ENCODE measurements at regions not wholly inside any gene's neighbourhood (a gene's known extent, or its start where the extent isn't known, plus 50 kb on each side); places are given as distances from the start of the nearest gene placed in this dataset.
"Not testable (repeated sequence)": the region's sequence is repeated elsewhere in the genome, so short reads cannot be mapped to it uniquely, and the experiment has no call there.

GRCh38 chr6:4677011-4677750, 99.0 kb upstream of the CDYL start:
- DNase-seq, result no peak

DNA sequence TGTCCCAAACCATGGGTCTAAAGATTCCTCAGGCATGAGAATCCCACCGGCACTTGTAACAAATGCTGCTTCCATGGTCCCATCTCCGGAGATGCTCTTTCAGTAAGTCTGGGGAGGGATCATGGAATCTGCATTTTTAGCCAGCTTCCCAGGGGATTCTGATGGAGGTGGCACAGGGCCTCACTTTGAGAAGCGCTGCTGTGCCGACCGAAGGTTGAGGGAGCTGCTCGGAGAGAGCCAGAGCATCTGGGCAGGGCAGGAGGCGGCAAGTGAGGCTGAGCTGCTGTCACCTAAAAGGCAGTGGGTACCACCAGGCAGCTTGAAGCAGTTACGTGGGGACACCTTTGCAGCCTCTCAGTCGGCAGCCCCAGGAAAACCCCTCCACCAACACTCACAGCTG, 100.2 kb upstream of the CDYL start:
- DNase-seq, result no peak

- DNase-seq, result no peak
Observed at GRCh38 chr6:4675121-4675520, 101.1 kb upstream of the CDYL start.

DNA sequence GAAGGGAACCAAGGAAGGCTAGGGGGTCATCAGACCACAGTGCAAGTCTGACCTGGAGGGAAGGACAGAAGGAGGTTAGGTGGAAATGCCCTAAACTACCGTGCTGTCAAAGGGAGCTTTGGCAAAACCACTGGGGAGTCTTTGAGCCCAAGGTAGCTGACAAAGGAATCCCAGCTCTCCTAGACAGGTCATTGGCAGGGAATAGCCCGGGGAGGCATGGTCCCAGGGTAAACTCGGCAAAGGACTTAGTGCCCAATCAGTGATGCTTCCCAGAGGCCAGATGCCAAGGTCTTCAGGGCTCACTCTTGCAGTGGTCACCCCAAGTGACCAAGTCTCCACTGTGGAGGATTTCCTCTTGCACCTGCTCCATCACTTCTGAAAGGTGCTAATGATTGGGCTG, 102.3 kb upstream of the CDYL start:
- no peak for DNase-seq

DNA sequence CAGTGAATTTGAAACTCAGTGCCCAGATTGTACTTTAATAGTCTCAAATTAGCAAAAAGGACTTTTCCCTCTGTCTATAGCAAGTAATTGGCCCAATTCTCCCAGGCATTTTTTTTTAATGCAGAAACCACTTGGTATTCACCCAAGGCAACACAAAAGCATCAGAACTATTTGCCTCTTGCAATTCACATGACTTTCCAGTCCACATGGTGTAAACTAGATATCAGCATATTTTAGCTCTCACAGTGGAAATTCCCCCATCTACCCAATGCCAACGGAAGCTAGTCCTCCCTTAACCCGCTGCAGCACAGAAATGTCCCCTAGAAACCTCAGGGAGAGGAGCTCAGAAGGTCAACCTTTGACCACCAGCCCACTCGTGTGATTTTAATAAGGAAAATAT, 103.4 kb upstream of the CDYL start:
- no peak for DNase-seq

GRCh38 chr6:4671587-4672115, 104.6 kb upstream of the CDYL start:
- no peak for DNase-seq

DNA sequence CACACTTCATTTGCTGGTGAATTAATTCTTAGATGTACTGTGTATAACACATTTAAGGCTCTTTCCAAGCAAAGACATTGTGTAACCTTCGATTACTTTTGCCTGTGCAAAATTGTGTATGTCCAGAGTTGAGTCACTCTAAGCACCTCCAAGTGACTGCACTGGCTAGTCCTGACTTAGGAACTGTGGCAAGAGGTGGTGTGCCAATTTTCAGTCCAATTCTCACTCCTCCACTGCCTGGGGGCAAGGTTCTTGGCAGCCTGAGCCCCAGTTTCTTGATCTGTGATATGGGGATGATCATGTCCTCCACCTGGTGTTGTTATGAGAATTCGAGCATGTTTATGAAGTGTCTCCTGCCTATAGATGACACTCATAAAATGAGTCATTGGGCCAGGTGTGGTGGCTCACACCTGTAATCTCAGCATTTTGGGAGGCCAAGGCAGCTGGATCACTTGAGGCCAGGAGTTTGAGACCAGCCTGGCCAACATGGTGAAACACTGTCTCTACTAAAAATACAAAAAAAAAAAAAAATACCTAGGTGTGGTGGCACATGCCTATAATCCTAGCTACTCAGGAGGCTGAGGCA, 105.3 kb upstream of the CDYL start:
- no peak for DNase-seq

- DNase-seq, result no peak
Observed at GRCh38 chr6:4670290-4670689, 105.9 kb upstream of the CDYL start.

GRCh38 chr6:4668271-4669179, 107.7 kb upstream of the CDYL start:
- DNase-seq, result no peak

GRCh38 chr6:4667591-4667990, 108.6 kb upstream of the CDYL start:
- DNase-seq, result no peak

- no peak for DNase-seq
Observed at GRCh38 chr6:4666886-4667513, 109.2 kb upstream of the CDYL start.

DNA sequence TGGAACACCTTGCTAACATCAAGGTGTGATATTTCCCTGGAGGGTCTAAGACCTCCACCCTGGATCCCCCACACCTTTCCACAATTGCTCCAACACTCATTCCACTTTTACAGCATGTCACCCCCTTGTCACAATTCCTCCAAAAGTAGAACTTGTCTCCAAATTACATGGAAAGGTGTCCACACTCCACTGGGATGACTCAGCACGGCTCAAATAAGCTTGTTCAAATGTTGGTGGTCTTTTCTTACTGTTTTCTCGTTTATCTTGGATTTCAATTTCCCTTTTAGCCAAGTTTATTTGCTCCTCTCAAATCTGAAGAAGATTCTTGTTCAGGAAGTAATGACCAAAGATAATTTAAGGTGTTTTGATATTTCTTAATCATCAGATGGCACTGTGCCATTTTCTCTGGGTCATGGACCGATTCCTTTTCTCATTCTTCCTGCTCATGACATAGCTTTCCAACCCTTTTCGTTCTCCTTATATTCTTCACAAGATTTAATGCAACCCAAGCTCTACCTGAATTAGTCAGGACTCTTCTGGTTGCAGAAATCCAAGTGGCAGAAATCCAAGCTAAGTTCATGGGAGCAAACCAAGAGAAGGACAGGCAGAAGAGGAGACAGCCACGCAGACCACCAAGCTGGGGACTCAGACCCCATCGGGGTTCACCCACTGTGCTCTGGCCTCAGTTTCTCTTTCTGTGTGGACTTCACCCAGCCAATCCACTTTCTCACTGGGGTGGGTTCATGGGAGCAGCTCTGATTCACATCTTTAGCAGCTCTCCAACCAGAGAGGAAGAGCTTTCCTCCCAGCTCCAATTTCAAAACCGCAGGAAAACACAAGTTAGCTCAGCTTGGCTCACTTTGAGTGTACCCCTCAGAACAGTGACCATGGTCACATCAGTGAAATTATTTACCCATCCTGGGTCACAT, 110.5 kb upstream of the CDYL start:
- no peak for DNase-seq

DNA sequence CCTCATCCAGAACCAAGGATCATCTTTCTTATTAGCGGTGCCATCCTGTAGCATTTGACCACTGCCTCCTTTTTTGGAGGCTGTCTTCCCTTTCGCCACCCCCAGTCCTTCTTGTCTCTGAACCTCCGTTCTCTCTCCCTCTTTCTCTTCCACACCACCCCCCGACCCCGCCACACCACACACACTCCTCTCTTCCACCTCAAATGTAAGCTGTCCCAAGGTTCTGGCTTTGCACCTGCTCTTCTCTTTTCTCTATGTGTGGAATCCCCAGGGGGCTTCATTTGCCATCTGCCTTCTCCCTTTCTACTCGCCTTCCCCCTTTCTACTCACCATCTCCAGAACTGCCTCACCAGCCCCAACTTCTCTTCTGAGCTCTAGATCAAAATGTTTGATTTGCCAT, 111.3 kb upstream of the CDYL start:
- DNase-seq, result no peak

DNA sequence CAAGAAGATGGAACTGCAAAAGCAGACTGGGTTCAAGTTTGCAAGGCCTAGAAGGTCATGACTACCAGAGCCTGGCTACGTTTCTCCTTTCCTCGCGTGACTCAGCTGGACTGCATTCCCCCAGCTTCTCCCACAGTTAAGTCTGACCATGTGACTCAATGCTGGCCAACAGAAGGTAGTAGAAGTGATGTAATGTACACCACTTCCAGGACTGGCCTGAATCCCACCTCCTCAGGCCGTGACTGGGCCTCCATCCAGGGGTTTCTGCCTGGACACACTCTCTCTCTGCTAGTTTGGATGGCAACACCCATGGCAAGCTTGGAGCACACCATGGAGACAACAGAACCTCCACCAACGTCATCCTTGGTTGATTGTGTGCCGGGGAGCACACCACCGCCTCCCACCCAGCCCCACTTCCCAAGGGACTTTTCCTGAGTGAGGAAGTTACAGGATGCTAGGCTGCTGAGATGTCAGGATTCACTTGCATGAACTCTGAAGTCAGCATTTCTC, 112.0 kb upstream of the CDYL start:
- no peak for DNase-seq

DNA sequence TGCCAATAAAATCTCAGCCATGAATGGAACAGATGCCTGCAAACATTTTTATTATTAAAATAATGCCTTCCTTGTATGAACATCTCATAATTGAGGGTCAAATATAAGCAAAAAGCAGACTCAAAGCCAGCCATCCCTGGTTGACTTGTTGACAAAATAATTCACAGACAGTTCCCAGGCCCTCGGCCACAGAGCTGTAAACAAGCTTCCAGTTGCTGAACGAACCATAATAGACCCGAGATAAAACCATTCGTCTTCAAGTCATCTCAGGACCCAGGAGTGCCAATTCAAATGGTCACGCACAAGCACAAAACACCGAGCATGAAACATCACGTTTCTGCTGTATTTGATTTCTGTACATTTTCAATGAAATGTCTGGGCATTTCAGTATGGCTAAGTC, 113.3 kb upstream of the CDYL start:
- DNase-seq, result no peak

GRCh38 chr6:4661391-4661790, 114.8 kb upstream of the CDYL start:
- no peak for DNase-seq

DNA sequence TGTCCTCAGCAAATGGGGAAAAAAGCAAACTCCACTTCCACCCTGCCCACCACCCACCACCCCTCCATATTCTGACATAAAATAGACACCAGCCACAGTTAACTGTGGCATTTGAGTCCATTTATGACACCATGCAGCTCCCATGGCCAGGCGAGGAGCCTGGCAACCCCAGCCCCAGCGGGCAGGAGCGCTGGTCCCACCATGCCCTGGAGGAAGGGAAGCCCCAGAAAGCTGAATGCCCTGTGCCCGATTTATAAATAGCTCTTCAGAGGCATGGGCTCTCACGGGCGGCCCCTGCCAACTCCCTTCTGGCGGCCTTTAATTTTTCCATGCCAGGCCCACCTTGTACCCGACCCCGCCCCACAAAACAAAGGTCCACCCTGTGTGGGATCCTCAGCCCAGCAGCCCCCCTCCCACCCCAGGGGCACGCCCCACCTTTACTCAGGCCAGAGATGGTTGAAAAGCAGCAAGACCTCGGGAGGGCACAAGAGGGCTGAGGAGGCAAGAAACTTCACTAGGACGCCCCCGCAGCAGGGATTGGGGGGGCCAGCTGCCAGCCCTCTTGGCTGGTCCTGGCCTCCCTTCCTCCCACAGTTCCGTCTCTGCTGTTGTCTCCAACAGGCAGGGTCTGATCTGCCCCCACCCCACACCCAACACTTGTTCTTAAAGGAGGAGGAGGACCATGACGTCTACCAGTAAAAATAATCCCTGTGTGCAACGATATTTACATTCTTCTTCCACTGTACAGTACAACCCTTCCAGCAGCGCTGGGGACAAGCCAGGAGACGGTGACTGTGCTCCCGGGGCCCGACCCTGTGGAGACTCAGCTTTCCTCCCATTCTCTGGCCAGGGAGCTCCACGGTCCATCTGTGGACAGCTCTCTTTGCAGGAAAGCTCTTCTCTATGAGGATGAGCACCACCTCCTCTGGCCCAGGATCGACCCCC, 115.6 kb upstream of the CDYL start:
- DNase-seq, result no peak

DNA sequence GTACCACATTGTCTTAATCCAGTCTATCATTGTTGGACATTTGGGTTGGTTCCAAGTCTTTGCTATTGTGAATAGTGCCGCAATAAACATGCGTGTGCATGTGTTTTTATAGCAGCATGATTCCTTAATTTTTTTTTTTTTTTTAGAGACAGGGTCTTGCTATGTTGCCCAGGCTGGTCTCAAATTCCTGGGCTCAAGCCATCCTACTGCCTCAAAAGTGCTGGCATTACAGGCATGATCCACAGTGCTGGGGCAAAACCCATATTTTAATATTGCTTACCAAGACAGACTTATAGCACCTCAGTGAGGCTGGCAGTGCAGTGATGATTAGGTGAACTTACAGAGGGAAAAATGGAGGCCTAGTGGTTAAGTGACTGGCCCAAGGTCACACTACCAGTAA, 116.5 kb upstream of the CDYL start:
- not testable (repeated sequence) for DNase-seq

DNA sequence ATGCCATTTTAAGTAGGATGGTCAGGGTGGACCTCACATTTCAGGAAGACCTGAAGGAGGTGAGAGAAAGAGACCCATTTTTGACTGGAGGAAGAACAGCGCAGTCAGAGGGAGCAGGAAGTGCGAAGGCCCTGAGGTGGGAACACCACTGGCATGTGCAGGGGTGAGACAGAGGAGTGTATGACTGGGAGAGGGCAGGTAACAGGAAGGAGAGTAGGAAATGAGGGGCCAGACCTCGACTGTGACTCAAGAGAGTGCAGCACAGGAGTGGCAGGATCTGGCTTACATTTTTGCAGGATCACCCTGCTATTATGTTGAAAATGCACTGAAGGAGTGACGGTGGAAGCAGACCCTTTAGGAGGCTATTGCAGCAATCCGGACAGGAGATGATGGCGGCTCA, 117.7 kb upstream of the CDYL start:
- DNase-seq, result no peak

DNA sequence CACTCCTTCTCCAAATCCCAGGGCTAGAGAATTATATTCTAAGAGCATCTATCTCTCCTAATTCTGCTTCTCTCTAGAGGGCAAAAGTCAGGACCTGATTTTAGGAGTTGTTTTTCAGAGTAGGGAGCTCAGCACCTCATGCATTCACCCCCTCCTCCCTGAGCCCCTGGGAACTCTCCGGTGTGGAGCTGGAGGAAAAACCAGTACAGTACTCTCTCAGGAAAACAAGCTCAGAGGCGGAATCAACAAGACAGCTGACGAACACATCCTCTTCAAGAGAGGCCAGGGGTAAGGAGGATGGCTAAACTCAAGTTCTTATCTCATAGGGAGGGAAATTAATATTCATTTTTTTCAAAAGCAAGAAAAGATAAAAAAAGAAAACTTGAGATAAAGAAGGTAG, 120.1 kb upstream of the CDYL start:
- DNase-seq, result no peak

Data from NCI-H2171 treated with DMSO at 0.1 percent for 48 hours (cell line).